Trophoblast cell (in vitro differentiated cells and primary cell): ENCODE measurements at regions not wholly inside any gene's neighbourhood (a gene's known extent, or its start where the extent isn't known, plus 50 kb on each side); places are given as distances from the start of the nearest gene placed in this dataset.
"Not testable (repeated sequence)": the region's sequence is repeated elsewhere in the genome, so short reads cannot be mapped to it uniquely, and the experiment has no call there.

Experiments used
- DNase-seq, 2 donors: peaks; one replicate each; pipeline ENCODE4 v3.0.0-alpha.2; 2016
- H2AFZ ChIP-seq: 2 replicates; pipeline ENCODE4 v1.6.1; 2013; ENCODE audit warnings: low read length, moderate library complexity, mild to moderate bottlenecking; ENCODE audit not compliant: insufficient read depth, poor library complexity
- H2AK5ac ChIP-seq: 2 replicates; pipeline ENCODE4 v1.6.1; 2013; ENCODE audit warnings: mild to moderate bottlenecking, low read length
- H2BK120ac ChIP-seq: 2 replicates; pipeline ENCODE4 v1.6.1; 2013; ENCODE audit warnings: low read length, mild to moderate bottlenecking, moderate library complexity; ENCODE audit not compliant: insufficient read depth, poor library complexity
- H2BK12ac ChIP-seq: 2 replicates; pipeline ENCODE4 v1.6.1; 2013; ENCODE audit warnings: mild to moderate bottlenecking, low read length, moderate library complexity
- H2BK5ac ChIP-seq: 2 replicates; pipeline ENCODE4 v1.6.1; 2013; ENCODE audit warnings: low read length, low read depth, moderate library complexity, mild to moderate bottlenecking; ENCODE audit not compliant: poor library complexity
- H3K14ac ChIP-seq: 2 replicates; pipeline ENCODE4 v1.6.1; 2013; ENCODE audit warnings: mild to moderate bottlenecking, low read length
- H3K18ac ChIP-seq: 2 replicates; pipeline ENCODE4 v1.6.1; 2013; ENCODE audit warnings: mild to moderate bottlenecking, low read length
- H3K23ac ChIP-seq: 2 replicates; pipeline ENCODE4 v1.6.1; 2013; ENCODE audit warnings: low read length
- H3K27ac ChIP-seq: 2 replicates; pipeline ENCODE4 v1.5.1; 2013; ENCODE audit warnings: low read depth, mild to moderate bottlenecking, inconsistent platforms, low read length, moderate library complexity
- H3K27me3 ChIP-seq: 2 replicates; pipeline ENCODE4 v1.6.1; 2013; ENCODE audit warnings: inconsistent platforms, mild to moderate bottlenecking, low read length, moderate library complexity; ENCODE audit not compliant: insufficient read depth
- H3K36me3 ChIP-seq, 2 experiments: 1 replicate in 1 of 2; 2 replicates in 1 of 2; pipeline ENCODE4 v1.6.1; 2013; ENCODE audit warnings: low read length in 2 of 2, mild to moderate bottlenecking in 2 of 2, moderate library complexity in 1 of 2; ENCODE audit not compliant: insufficient read depth in 2 of 2, control insufficient read depth in 1 of 2
- H3K4ac ChIP-seq: 2 replicates; pipeline ENCODE4 v1.6.1; 2013; ENCODE audit warnings: low read depth, mild to moderate bottlenecking, low read length, moderate library complexity
- H3K4me1 ChIP-seq, 2 experiments: 1 replicate in 1 of 2; 2 replicates in 1 of 2; pipeline ENCODE4 v1.6.1; 2013; ENCODE audit warnings: low read length in 2 of 2, mild to moderate bottlenecking in 2 of 2, moderate library complexity in 1 of 2; ENCODE audit not compliant: insufficient read depth in 2 of 2, control insufficient read depth in 1 of 2
- H3K4me2 ChIP-seq: 2 replicates; pipeline ENCODE4 v1.6.1; 2013; ENCODE audit warnings: inconsistent platforms, mild to moderate bottlenecking, low read length, moderate library complexity
- H3K4me3 ChIP-seq: 2 replicates; pipeline ENCODE4 v1.5.1; 2013; ENCODE audit warnings: mild to moderate bottlenecking, low read depth, low read length, inconsistent platforms
- H3K79me1 ChIP-seq: one replicate; pipeline ENCODE4 v1.6.1; 2013; ENCODE audit warnings: low read length
- H3K79me2 ChIP-seq: 2 replicates; pipeline ENCODE4 v1.6.1; 2013; ENCODE audit warnings: low read length, mild to moderate bottlenecking; ENCODE audit not compliant: control insufficient read depth, insufficient read depth, poor library complexity
- H3K9ac ChIP-seq: 2 replicates; pipeline ENCODE4 v1.6.1; 2013; ENCODE audit warnings: mild to moderate bottlenecking, low read length
- H3K9me3 ChIP-seq: 2 replicates; pipeline ENCODE4 v1.6.1; 2013; ENCODE audit warnings: low read depth, mild to moderate bottlenecking, control low read depth, inconsistent platforms, low read length; ENCODE audit not compliant: insufficient read depth
- H4K12ac ChIP-seq: 2 replicates; pipeline ENCODE4 v1.6.1; 2013; ENCODE audit warnings: low read depth, mild to moderate bottlenecking, low read length, moderate library complexity
- H4K8ac ChIP-seq: 2 replicates; pipeline ENCODE4 v1.6.1; 2013; ENCODE audit warnings: low read depth, mild to moderate bottlenecking, low read length, moderate library complexity
- H4K91ac ChIP-seq: one replicate; pipeline ENCODE4 v1.6.1; 2013; ENCODE audit warnings: low read depth, mild to moderate bottlenecking, low read length, moderate library complexity
- WGBS: extraction: QIAGEN DNeasy Blood & Tissue Kit; methylation state at CpG from one replicate; pipeline ENCODE4 v1.1.7; 2013; ENCODE audit warnings: missing lambda C conversion rate; ENCODE audit not compliant: insufficient read length, insufficient coverage; ENCODE audit errors: extremely low coverage; 5-methylcytosine and 5-hydroxymethylcytosine counted together

DNA sequence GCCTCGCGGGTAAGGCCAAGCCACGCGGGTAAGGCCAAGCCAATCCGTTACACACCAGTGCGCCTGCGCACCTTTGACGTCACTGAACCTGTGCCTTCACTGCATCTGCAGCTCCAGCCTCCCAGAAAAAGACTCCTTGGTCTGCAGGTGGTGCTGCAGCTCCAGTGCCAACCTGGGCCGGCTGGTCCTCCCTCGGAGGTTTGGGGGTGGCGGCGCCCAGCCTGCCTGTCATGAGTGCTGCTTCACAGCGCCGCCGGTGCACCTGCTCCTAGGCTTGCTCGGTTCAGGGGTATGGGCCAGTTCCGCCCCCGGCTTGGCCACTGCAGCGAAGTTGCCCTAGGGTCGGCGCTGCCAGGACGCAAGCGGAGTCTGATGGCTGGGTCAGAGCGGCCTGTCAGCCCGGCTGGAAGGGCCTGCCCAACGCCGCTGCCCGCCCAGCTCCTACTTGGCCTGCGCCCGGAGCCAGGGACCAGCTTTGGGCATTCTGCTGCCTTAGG is 146.6 kb downstream of the USP22 start:
- no peak overlapping the region for H3K27ac ChIP-seq
- H3K9me3 ChIP-seq, result no peaks in the 10 kb centered on the region
- H3K4me3 ChIP-seq, result no peak overlapping the region
- no peaks in the 10 kb centered on the region for H3K4me1 ChIP-seq
- no peak overlapping the region for H2BK120ac ChIP-seq
- H3K4ac ChIP-seq, result no peak overlapping the region
- no peak overlapping the region for H2AFZ ChIP-seq
- no peaks in the 10 kb centered on the region for H3K79me1 ChIP-seq
- H4K8ac ChIP-seq, result no peak overlapping the region
- H3K4me2 ChIP-seq, result no peak overlapping the region
- no peak overlapping the region for H3K23ac ChIP-seq
- H2BK12ac ChIP-seq, result no peak overlapping the region
- no peak overlapping the region for H3K18ac ChIP-seq
- no peak overlapping the region for H4K91ac ChIP-seq
- DNase-seq, result no peak
- H3K14ac ChIP-seq, result no peak overlapping the region
- H3K9ac ChIP-seq, result no peak overlapping the region
- no CpG with 5 or more reads among the region's 30 CpGs for WGBS
- no peak overlapping the region for H2AK5ac ChIP-seq
- H3K79me2 ChIP-seq, result no peaks in the 10 kb centered on the region
- no peak overlapping the region for H2BK5ac ChIP-seq
- H4K12ac ChIP-seq, result no peak overlapping the region
- H3K36me3 ChIP-seq, result peaks cover 7 to 8% of the 10 kb centered on the region in 2 experiments
- H3K27me3 ChIP-seq, result no peaks in the 10 kb centered on the region

GRCh38 chr17:20898726-20899125 is 144.1 kb downstream of the USP22 start:
- not testable (repeated sequence) for H3K18ac ChIP-seq, H3K4me1 ChIP-seq, H2BK120ac ChIP-seq, DNase-seq, H3K4ac ChIP-seq, H4K8ac ChIP-seq, H2BK5ac ChIP-seq, H3K23ac ChIP-seq, H3K79me2 ChIP-seq, H4K91ac ChIP-seq, H3K27me3 ChIP-seq, H2AK5ac ChIP-seq, H4K12ac ChIP-seq, H3K36me3 ChIP-seq, H2BK12ac ChIP-seq, H3K4me3 ChIP-seq, H2AFZ ChIP-seq, H3K9me3 ChIP-seq, H3K9ac ChIP-seq, H3K14ac ChIP-seq, H3K27ac ChIP-seq, H3K79me1 ChIP-seq, H3K4me2 ChIP-seq
- no CpG with 5 or more reads among the region's 5 CpGs for WGBS

DNA sequence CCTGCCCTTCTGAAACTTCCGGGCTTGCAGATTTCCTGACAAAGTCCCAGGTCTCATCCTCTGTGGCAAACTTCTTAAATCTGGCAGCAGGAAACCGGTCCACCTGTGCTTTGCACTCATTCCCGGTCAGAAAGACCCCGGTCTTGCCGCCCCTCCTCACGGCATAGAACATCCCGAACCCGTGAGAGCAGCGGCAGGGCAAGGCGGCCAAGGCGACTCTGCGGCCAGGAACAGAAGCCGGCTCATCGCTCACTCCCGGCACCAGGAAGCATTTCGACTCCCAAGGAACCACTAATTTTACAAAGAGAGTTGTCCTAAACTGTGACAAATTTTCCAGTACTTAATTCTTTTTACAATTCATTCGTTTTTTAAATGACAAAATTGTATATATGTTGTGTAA is 140.3 kb downstream of the USP22 start:
- H3K79me2 ChIP-seq, H3K4ac ChIP-seq, H4K8ac ChIP-seq, H3K14ac ChIP-seq, H2AFZ ChIP-seq, H2AK5ac ChIP-seq, H3K27me3 ChIP-seq, H3K9me3 ChIP-seq, H3K79me1 ChIP-seq, H3K36me3 ChIP-seq, H2BK5ac ChIP-seq, DNase-seq, H3K27ac ChIP-seq, H2BK120ac ChIP-seq, H3K9ac ChIP-seq, H3K4me3 ChIP-seq, H3K23ac ChIP-seq, H4K12ac ChIP-seq, H3K4me2 ChIP-seq, H3K4me1 ChIP-seq, H3K18ac ChIP-seq, H2BK12ac ChIP-seq, H4K91ac ChIP-seq: not testable (repeated sequence)
- WGBS, result no CpG with 5 or more reads among the region's 17 CpGs

DNA sequence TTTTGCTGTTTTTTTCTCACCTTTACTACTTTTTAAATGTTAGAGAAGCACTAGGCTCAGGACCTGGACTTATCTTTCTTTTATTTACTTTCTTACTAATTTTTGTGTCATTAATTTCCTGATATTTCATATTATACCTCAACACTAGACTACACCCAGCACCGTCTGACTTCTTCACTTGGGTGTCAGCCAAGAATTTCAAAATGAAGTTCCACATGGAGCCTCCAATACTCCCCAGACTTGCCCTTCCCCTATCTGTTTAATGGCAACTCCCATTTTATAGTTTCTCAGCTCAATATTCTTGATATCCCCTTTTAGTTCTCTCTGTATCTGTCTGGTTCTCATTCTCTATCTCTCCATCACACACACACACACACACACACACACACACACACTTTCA is 139.3 kb downstream of the USP22 start:
- H3K14ac ChIP-seq, H2AFZ ChIP-seq, H4K12ac ChIP-seq, H2BK120ac ChIP-seq, H3K4me2 ChIP-seq, H3K23ac ChIP-seq, H3K9ac ChIP-seq, H3K18ac ChIP-seq, H4K91ac ChIP-seq, H3K9me3 ChIP-seq, DNase-seq, H3K79me2 ChIP-seq, H3K4ac ChIP-seq, H2BK12ac ChIP-seq, H3K4me3 ChIP-seq, H2AK5ac ChIP-seq, H3K27me3 ChIP-seq, H3K36me3 ChIP-seq, H3K79me1 ChIP-seq, H3K4me1 ChIP-seq, H3K27ac ChIP-seq, H2BK5ac ChIP-seq, H4K8ac ChIP-seq: not testable (repeated sequence)
- no CpG with 5 or more reads among the region's 1 CpG for WGBS
